Activated CD4-positive, alpha-beta T cell treated with anti-CD3 and anti-CD28 coated beads, Interleukin-2, amount 50 U/mL, for 1 hour (primary cell): ENCODE measurements at regions not wholly inside any gene's neighbourhood (a gene's known extent, or its start where the extent isn't known, plus 50 kb on each side); places are given as distances from the start of the nearest gene placed in this dataset.

Source experiments
- DNase-seq: peaks from one replicate; pipeline ENCODE4 v3.0.0-alpha.2; 2020

DNA sequence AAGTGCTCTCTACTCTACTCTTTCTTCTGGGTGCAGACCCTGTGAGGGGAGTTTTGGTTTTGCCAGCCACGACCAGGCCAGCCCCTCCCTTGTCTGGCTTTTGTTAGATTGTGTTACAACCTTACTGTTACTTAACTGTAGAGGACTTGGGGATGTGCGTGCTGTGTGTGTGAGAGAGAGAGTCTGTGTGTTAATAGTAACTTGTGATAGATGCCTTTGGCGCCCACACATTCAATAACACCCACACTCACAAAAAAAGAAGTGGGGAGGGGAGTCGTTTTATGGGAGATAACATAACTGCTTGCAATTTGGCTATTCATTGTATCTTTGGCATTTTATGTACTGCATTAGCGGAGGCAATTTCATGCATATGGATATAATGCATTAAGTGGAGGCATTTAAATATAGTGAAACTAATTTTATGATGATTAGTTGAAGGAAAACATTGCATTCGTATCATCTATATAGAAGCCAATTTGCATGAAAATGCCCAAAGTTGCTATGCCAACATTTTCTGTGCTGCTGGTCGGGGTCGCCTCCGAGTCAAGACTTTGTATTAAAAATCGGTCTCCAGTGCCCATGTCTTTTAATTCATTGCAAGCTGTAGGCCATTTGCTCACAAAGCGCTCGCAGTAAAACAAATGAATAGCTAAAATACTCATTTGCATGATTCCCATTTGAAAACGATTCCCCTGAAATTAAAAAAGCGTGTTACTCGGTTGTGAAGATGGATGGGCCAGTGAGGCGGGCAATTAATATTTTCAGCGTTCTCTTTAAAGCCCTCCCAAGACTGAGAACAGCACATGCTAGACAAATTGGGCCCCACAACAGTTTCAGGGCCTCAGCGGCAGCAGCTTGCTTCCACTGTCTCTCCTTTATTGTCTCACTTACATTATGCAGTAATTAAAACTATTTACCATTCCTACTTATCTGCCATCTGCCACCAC lies 158.5 kb upstream of the SMAD3 start:
- no peak for DNase-seq

- no peak for DNase-seq
Measured at GRCh38 chr15:66907826-66908743, 157.3 kb upstream of the SMAD3 start.

DNA sequence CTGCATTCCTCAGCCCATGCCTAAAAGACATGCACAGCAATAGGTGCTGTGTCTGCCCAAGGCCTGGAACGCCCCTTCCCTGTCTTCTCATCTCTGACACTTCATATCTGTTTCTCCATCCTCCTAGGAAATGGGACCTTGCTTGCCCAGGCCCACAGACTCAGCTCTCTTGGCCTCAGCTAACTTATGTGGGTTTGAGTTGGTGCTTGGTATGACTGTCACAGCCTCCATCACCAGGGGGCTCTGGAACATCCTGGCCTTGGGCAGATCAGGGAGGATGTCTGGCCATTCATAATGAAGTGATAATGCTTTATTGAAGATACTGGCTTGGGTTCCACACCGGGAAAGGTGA lies 156.7 kb upstream of the SMAD3 start:
- DNase-seq, result no peak

DNA sequence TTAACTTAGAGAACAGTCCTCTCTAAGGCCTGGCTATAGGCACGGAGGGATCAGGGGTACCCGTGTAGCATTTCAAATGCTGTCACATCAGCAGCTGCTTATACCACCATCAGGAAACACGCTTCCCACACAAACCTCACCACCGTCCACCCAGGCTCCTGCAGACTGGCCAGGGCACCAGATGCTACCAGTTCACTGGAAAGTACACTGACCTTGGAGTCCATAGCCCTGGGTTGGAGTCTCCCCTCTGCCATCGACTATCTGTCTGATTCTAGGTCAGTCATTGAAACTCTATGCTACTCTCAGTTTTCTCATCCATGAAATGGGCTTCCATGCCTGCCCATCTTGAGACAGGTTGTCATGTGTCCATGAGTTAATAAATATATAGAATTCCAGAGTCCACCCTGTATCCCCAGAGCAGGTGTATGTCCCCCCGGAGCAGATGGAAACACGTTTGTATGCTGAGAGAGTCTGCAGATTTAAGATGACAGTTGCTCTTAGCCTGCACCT lies 156.0 kb upstream of the SMAD3 start:
- DNase-seq, result no peak

DNA sequence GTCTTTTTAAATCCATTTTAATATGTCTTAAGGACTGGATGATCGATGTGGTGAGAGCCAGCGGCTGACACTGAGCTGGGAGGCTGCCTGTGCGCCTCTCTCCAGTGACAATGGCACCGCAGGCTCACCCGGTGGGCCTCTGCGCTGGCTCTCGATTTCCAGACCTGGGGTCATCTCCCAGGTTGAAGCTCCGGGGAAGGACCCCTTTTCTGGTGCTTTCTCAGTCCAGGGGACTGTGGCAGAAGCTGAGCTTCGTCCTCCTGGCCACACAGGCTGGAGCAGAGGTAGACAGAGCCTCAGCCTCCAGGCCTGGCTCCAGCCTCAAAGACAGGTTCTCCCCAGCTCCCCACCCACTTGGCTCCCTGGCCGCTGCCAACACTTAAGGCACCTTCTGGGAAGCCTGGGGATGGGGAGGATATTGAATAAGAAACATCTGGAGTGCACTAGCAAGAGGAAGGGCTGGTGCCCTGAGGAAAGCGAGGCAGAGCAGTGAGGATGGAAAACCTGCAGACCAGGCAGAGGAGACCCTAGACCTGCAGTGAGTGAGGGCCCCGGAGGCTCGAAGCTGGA lies 154.2 kb upstream of the SMAD3 start:
- DNase-seq, result no peak

- DNase-seq, result peak; percentile 19
Measured at GRCh38 chr15:66912001-66912400, 153.4 kb upstream of the SMAD3 start.

DNA sequence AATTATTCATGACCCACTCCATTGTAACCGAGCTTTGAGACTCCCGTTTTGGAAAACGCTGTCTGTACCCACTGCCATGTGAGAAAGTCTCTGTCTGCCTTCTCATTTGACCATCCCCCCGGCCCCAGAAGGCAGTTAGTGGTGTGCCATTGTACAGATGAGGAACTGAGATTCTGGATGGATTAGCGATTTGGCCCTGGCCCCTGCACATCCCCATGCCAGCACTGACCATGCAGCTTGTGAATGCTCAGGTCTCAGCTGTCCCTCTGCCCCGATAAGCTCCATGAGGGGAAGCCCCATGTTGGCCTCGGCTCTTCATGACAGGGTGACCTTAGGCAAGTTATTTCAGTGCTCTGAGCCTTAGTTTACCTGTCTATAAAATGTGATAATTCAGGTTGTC lies 153.0 kb upstream of the SMAD3 start:
- no peak for DNase-seq

DNA sequence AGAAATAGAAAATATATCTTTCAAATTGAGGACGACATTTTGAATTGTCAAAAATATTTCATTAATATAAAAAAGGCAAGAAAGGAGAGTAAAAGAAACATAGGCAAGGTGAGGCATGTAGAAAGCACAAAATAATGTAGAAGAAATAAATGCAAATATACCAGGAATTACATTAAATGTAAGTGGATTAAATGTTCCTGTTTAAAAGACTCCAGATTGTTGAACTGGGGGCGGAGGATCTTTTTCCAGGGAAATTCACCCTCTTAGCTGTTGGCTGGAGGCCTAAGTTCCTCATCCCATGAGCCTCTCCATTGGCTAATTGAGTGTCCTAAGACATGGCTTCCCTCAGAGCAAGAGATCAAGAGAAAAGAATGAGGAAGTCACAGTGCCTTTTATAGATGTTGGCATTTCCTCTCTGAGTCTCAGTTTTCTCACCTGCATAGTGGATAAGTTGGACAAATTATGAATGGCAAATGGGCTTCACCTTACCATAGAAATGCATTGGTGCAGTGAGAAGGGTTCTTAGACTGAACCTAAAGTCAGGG lies 147.4 kb upstream of the SMAD3 start:
- DNase-seq, result no peak

- DNase-seq, result no peak
Measured at GRCh38 chr15:66919421-66919820, 146.0 kb upstream of the SMAD3 start.

DNA sequence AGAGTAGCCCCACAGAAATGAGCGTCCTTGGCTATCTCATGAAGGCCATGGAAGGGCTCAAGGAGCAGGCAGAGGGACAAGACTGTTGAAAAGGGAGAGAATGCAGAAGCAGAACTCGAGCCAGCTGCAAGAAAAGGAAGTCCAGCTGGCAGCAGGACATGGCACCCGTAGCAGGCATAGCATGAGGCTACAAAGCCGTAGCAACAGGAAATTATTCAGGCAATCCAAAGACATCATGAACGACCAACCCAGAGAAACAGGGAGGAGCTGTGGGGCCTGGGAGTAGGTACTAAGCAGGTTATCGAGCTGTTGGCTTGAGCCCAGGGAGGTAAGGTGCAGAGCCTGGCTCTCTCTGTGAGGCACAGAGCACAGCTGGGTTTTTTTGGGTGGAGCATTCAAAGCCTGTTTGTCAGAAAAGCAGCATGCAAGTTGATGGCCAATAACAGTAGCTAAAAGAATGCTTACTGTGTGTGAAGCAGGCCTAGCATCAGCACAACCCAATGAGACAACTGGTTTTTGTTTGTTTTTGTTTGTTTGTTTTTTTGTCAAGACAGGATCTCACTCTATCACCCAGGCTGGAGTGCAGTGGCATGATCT lies 144.0 kb upstream of the SMAD3 start:
- DNase-seq, result no peak

GRCh38 chr15:66922608-66923007 lies 142.8 kb upstream of the SMAD3 start:
- no peak for DNase-seq

GRCh38 chr15:66923438-66923881 lies 141.9 kb upstream of the SMAD3 start:
- DNase-seq, result peak; percentile 31

- no peak for DNase-seq
Measured at GRCh38 chr15:66924889-66925288, 140.5 kb upstream of the SMAD3 start.

DNA sequence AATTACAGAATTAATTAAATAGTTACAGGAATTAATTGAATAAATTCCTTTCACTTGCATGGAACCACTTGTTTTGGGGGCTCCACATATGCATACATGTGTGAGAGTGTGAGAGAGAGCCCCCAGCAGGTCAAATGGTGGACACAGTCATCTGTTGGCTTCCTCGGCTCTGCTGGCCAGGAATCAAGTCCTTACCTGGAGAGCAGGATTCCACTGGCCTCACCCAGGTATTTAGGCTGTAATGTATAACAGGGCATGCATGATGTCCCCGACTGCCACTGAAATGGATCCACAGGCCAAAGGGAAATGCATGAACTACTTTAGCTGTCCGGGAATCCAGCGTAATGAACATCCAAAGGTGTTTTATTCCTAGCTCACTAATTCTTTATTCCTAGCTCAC lies 139.7 kb upstream of the SMAD3 start:
- DNase-seq, result no peak

GRCh38 chr15:66927201-66928077 lies 138.0 kb upstream of the SMAD3 start:
- DNase-seq, result no peak

GRCh38 chr15:66928101-66928500 lies 137.3 kb upstream of the SMAD3 start:
- no peak for DNase-seq

DNA sequence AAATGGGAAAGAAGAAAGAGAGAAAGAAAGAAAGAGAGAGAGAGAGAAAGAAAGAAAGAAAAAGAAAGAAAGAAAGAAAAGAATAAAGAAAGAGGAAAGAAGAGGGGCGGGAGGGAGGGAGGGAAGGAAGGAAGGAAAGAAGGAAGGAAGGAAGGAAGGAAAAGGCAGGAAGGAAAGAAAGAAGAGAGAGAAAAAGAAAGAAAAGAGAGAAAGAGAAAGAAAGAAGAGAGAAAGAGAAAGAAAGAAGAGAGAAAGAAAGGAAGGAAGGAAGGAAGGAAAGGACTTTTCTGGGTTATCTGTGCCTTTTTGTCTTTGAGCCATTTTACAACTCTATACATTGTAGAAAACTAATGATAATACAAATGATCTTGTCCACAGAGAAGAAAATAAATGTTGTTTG lies 136.6 kb upstream of the SMAD3 start:
- DNase-seq, result no peak

- DNase-seq, result no peak
Measured at GRCh38 chr15:66929843-66930402, 135.5 kb upstream of the SMAD3 start.

- DNase-seq, result no peak
Measured at GRCh38 chr15:66931768-66932633, 133.4 kb upstream of the SMAD3 start.

- no peak for DNase-seq
Measured at GRCh38 chr15:66932634-66933024, 132.8 kb upstream of the SMAD3 start.
